ENCODE measurements at regions not wholly inside any gene's neighbourhood (a gene's known extent, or its start where the extent isn't known, plus 50 kb on each side); places are given as distances from the start of the nearest gene placed in this dataset.

DNA sequence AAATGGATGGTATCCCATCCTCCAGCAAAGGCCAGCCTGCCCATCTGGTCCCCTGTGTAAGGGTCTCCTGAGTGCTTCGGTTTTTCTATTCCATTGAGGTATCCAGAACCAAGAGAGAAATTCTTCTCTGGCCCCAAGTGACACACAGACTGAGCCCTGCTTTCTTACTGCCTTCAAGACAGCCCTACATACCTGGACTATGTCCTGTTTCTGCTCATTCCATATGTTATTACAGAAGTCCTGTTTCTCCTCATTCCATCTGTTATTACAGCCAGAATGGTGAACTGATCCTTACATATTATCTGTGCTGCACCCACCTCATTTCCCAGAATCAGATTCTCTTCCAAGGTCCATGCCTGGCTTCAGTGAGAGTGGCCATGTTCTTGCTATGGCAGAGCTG lies 115.2 kb downstream of the DCLK3 start:
- Histone ChIP-seq H3K27me3 (ENCODE audit: control insufficient read depth, insufficient read depth, low read length) (no peaks in the 10 kb centered on the region), H3K4me3 (ENCODE audit: low read length in 3 of 3) (no peak overlapping the region), H3K9ac (ENCODE audit: low read length in 3 of 3) (no peak overlapping the region), H3K9me3 (ENCODE audit: control insufficient read depth in 2 of 3, insufficient read depth in 1 of 3, low read length in 3 of 3) (no peaks in the 10 kb centered on the region), H3K4me1 (ENCODE audit: control insufficient read depth in 2 of 3, insufficient read depth in 2 of 3, low read depth in 1 of 3, low read length in 3 of 3) (no peaks in the 10 kb centered on the region), H3K36me3 (ENCODE audit: control insufficient read depth in 2 of 3, insufficient read depth in 3 of 3, low read length in 3 of 3) (no peaks in the 10 kb centered on the region), H3K27ac (ENCODE audit: low read depth in 2 of 2, low read length in 2 of 2) (no peak overlapping the region)
- FAIRE-seq, result no peak
- no peak for DNase-seq
- intact Hi-C loops (cut with DNase I), result no loop called here
- TF ChIP-seq, protein P1, sequence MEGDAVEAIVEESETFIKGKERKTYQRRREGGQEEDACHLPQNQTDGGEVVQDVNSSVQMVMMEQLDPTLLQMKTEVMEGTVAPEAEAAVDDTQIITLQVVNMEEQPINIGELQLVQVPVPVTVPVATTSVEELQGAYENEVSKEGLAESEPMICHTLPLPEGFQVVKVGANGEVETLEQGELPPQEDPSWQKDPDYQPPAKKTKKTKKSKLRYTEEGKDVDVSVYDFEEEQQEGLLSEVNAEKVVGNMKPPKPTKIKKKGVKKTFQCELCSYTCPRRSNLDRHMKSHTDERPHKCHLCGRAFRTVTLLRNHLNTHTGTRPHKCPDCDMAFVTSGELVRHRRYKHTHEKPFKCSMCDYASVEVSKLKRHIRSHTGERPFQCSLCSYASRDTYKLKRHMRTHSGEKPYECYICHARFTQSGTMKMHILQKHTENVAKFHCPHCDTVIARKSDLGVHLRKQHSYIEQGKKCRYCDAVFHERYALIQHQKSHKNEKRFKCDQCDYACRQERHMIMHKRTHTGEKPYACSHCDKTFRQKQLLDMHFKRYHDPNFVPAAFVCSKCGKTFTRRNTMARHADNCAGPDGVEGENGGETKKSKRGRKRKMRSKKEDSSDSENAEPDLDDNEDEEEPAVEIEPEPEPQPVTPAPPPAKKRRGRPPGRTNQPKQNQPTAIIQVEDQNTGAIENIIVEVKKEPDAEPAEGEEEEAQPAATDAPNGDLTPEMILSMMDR (IDR thresholded peaks at IDR 0.05; ENCODE audit: borderline replicate concordance, extremely low read depth, insufficient read depth), result no peak

DNA sequence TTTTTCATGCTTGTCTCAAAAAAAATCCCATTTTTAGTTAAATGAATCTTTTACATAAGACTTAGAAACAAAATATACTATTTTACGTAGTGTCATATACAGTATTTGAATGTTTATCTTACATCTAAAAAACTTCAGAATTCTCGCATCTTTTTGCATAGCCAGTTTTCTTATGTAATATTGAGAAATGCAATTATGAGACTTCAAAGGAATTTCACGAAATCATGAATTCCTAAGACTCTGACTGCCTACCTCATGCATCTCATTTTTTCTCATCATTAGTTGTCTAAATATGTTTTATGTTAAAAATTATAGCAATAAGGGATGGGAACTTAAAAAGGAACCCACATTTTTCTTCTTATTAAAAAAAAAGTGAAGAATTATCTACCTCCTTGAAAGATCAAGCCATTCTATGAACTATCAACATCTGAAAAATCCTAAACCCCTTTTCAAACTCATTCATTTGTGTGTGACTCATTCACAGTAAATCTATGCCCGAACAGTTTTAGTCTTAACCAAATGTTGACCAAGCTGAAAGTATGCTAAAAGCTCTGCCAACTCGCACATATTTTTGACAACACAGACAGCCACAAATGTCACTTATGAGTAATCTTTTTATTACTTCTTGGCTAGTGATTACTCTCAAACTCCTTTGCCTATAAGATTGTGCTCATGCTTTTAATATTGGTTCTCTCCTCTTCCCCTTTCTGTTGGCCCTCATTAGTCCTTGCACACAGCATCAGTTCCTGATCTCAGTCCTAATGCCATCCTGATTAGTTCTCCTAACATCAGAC lies 115.9 kb downstream of the DCLK3 start:
- TF ChIP-seq, protein P1 (IDR thresholded peaks at IDR 0.05; ENCODE audit: borderline replicate concordance, extremely low read depth, insufficient read depth), result no peak
- Histone ChIP-seq H3K9ac (ENCODE audit: low read length in 3 of 3) (no peak overlapping the region), H3K9me3 (ENCODE audit: control insufficient read depth in 2 of 3, insufficient read depth in 1 of 3, low read length in 3 of 3) (no peaks in the 10 kb centered on the region), H3K4me1 (ENCODE audit: control insufficient read depth in 2 of 3, insufficient read depth in 2 of 3, low read depth in 1 of 3, low read length in 3 of 3) (no peaks in the 10 kb centered on the region), H3K27me3 (ENCODE audit: control insufficient read depth, insufficient read depth, low read length) (no peaks in the 10 kb centered on the region), H3K4me3 (ENCODE audit: low read length in 3 of 3) (no peak overlapping the region), H3K36me3 (ENCODE audit: control insufficient read depth in 2 of 3, insufficient read depth in 3 of 3, low read length in 3 of 3) (no peaks in the 10 kb centered on the region), H3K27ac (ENCODE audit: low read depth in 2 of 2, low read length in 2 of 2) (no peak overlapping the region)
- intact Hi-C loops (cut with DNase I), result no loop called here
- FAIRE-seq, result no peak
- DNase-seq, result no peak

DNA sequence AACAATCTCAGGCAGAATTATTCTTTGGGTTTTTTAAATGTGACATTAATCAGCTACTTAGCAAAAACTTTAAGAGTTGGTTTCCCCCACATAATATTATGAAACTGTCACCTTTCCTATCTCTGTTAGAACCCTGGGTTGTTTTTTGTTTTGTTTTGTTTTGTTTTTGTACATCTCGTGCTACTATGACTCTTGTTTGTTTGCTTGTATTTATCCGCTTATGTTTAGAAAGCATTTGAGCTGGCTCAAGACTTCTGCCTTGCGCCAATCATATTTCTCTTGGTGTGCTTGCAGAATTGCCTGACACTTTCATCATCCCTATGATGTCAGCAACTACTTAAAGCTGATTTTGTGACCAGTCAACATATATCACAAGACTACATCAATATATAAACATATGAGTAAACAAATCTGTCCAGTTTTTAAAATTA lies 116.9 kb downstream of the DCLK3 start:
- Histone ChIP-seq H3K9ac (ENCODE audit: low read length in 3 of 3) (no peak overlapping the region), H3K4me1 (ENCODE audit: control insufficient read depth in 2 of 3, insufficient read depth in 2 of 3, low read depth in 1 of 3, low read length in 3 of 3) (no peaks in the 10 kb centered on the region), H3K4me3 (ENCODE audit: low read length in 3 of 3) (no peak overlapping the region), H3K27me3 (ENCODE audit: control insufficient read depth, insufficient read depth, low read length) (no peaks in the 10 kb centered on the region), H3K27ac (ENCODE audit: low read depth in 2 of 2, low read length in 2 of 2) (no peak overlapping the region), H3K9me3 (ENCODE audit: control insufficient read depth in 2 of 3, insufficient read depth in 1 of 3, low read length in 3 of 3) (no peaks in the 10 kb centered on the region), H3K36me3 (ENCODE audit: control insufficient read depth in 2 of 3, insufficient read depth in 3 of 3, low read length in 3 of 3) (no peaks in the 10 kb centered on the region)
- intact Hi-C loops (cut with DNase I), result no loop called here
- DNase-seq (no peak), FAIRE-seq (no peak)
- TF ChIP-seq, protein P1 (IDR thresholded peaks at IDR 0.05; ENCODE audit: borderline replicate concordance, extremely low read depth, insufficient read depth), result no peak
